Testis (tissue), 2 donors: ENCODE measurements at regions not wholly inside any gene's neighbourhood (a gene's known extent, or its start where the extent isn't known, plus 50 kb on each side); places are given as distances from the start of the nearest gene placed in this dataset.

ENCODE experiments used
- DNase-seq: peaks from one replicate; pipeline ENCODE4 v3.0.0-alpha.2; 2019
- H3K27ac ChIP-seq, 2 donors: fragments of 200-600 bp; sonication (generic); one replicate each; pipeline ENCODE4 v1.5.1; 2019
- H3K27me3 ChIP-seq: fragments of 200-600 bp; sonication (generic); one replicate; pipeline ENCODE4 v1.5.1; 2019
- H3K36me3 ChIP-seq: fragments of 200-600 bp; sonication (generic); one replicate; pipeline ENCODE4 v1.5.1; 2017; ENCODE audit warnings: low read depth; ENCODE audit errors: missing control alignments
- H3K4me1 ChIP-seq: fragments of 200-600 bp; sonication (generic); one replicate; pipeline ENCODE4 v1.5.1; 2019
- H3K4me3 ChIP-seq, 2 donors: fragments of 200-600 bp; sonication (generic); one replicate each; pipeline ENCODE4 v1.5.1; 2017 to 2019
- H3K9me3 ChIP-seq: fragments of 200-600 bp; sonication (generic); one replicate; pipeline ENCODE4 v1.5.1; 2017
- CTCF ChIP-seq, 3 experiments: fragments of 450-650 bp in 2 of 3; fragments of 200-600 bp in 1 of 3; sonication (generic) in 1 of 3; IDR thresholded peaks; one replicate each; pipeline ENCODE4 v1.5.1; 2016 to 2019; ENCODE audit warnings: antibody characterized with exemption in 3 of 3, mild to moderate bottlenecking in 2 of 3, moderate library complexity in 1 of 3
- POLR2A ChIP-seq: fragments of 450-650 bp; IDR thresholded peaks from one replicate; pipeline ENCODE4 v1.6.1; 2017; ENCODE audit warnings: antibody characterized with exemption, mild to moderate bottlenecking, moderate library complexity
- WGBS, 2 donors: methylation state at CpG; one replicate each; pipeline ENCODE4 v1.1.5; 2018; 5-methylcytosine and 5-hydroxymethylcytosine counted together
- intact Hi-C: fragments of 100-400 bp; cut with DNase I; formaldehyde crosslinking; loops from one replicate; pipeline ENCODE4 v1.15.1; 2023; ENCODE audit warnings: low total_unique reads

GRCh38 chr13:84080748-84081530 lies 198.7 kb upstream of the SLITRK1 start:
- Histone ChIP-seq H3K27me3 (no peaks in the 10 kb centered on the region), H3K4me1 (no peaks in the 10 kb centered on the region), H3K9me3 (no peaks in the 10 kb centered on the region), H3K4me3 (no peak overlapping the region), H3K36me3 (no peaks in the 10 kb centered on the region), H3K27ac (no peak overlapping the region)
- no peak for TF ChIP-seq POLR2A
- TF ChIP-seq CTCF (IDR thresholded peaks at IDR 0.05) = no peak
- DNase-seq = no peak
- 69 to 74% methylated on average over 7 of the region's 7 CpGs for WGBS, 2 donors
- intact Hi-C loops = no loop called here

GRCh38 chr13:84077271-84077670 lies 195.0 kb upstream of the SLITRK1 start:
- H3K36me3 ChIP-seq = no peaks in the 10 kb centered on the region
- H3K9me3 ChIP-seq = no peaks in the 10 kb centered on the region
- no peak overlapping the region for H3K27ac ChIP-seq
- no peak for TF ChIP-seq POLR2A
- no peak for TF ChIP-seq CTCF (IDR thresholded peaks at IDR 0.05)
- H3K4me3 ChIP-seq = no peak overlapping the region
- H3K4me1 ChIP-seq = no peaks in the 10 kb centered on the region
- DNase-seq = no peak
- no peaks in the 10 kb centered on the region for H3K27me3 ChIP-seq
- intact Hi-C loops = no loop called here

GRCh38 chr13:84076280-84076679 lies 194.0 kb upstream of the SLITRK1 start:
- 91 to 94% methylated on average over 1 of the region's 1 CpG for WGBS, 2 donors
- intact Hi-C loops = no loop called here
- TF ChIP-seq POLR2A = no peak
- TF ChIP-seq CTCF (IDR thresholded peaks at IDR 0.05) = no peak

GRCh38 chr13:84050536-84050935 lies 168.3 kb upstream of the SLITRK1 start:
- no peak for DNase-seq
- H3K36me3 ChIP-seq = no peaks in the 10 kb centered on the region
- no peaks in the 10 kb centered on the region for H3K4me1 ChIP-seq
- intact Hi-C loops = no loop called here
- TF ChIP-seq POLR2A (no peak), CTCF (IDR thresholded peaks at IDR 0.05) (no peak)
- 90 to 91% methylated on average over 3 of the region's 3 CpGs for WGBS, 2 donors
- no peaks in the 10 kb centered on the region for H3K27me3 ChIP-seq
- no peak overlapping the region for H3K4me3 ChIP-seq
- H3K9me3 ChIP-seq = no peaks in the 10 kb centered on the region
- no peak overlapping the region for H3K27ac ChIP-seq

More at GRCh38 chr13:84076280-84076679, 194.0 kb upstream of the SLITRK1 start:
- H3K27ac ChIP-seq = no peak overlapping the region
- no peaks in the 10 kb centered on the region for H3K9me3 ChIP-seq
- no peak for DNase-seq
- no peaks in the 10 kb centered on the region for H3K4me1 ChIP-seq
- no peaks in the 10 kb centered on the region for H3K36me3 ChIP-seq
- H3K4me3 ChIP-seq = no peak overlapping the region
- H3K27me3 ChIP-seq = no peaks in the 10 kb centered on the region
